ENCODE measurements at regions not wholly inside any gene's neighbourhood (a gene's known extent, or its start where the extent isn't known, plus 50 kb on each side); places are given as distances from the start of the nearest gene placed in this dataset.

- Mint-ChIP-seq H3K4me3 (ENCODE audit: unreplicated experiment) (no peak overlapping the region), H3K4me1 (ENCODE audit: low read depth, unreplicated experiment) (peaks cover 5% of the 10 kb centered on the region), H3K9me3 (ENCODE audit: unreplicated experiment) (peaks cover 7% of the 10 kb centered on the region), H3K36me3 (ENCODE audit: low read depth, unreplicated experiment) (peaks cover 1% of the 10 kb centered on the region), H3K27ac (ENCODE audit: unreplicated experiment) (no peak overlapping the region), H3K27me3 (ENCODE audit: low read depth, unreplicated experiment) (peaks cover 4% of the 10 kb centered on the region)
- no peak for TF ChIP-seq EZH2 (IDR thresholded peaks at IDR 0.05; ENCODE audit: insufficient read depth, low read length)
- TF ChIP-seq, protein P1, sequence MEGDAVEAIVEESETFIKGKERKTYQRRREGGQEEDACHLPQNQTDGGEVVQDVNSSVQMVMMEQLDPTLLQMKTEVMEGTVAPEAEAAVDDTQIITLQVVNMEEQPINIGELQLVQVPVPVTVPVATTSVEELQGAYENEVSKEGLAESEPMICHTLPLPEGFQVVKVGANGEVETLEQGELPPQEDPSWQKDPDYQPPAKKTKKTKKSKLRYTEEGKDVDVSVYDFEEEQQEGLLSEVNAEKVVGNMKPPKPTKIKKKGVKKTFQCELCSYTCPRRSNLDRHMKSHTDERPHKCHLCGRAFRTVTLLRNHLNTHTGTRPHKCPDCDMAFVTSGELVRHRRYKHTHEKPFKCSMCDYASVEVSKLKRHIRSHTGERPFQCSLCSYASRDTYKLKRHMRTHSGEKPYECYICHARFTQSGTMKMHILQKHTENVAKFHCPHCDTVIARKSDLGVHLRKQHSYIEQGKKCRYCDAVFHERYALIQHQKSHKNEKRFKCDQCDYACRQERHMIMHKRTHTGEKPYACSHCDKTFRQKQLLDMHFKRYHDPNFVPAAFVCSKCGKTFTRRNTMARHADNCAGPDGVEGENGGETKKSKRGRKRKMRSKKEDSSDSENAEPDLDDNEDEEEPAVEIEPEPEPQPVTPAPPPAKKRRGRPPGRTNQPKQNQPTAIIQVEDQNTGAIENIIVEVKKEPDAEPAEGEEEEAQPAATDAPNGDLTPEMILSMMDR (IDR thresholded peaks at IDR 0.05; ENCODE audit: insufficient read depth, low read depth, low read length): no peak
- FAIRE-seq (no peak), DNase-seq (ENCODE audit: low read depth) (no peak)
- Histone ChIP-seq H3K27me3 (ENCODE audit: insufficient read depth, low read length) (no peaks in the 10 kb centered on the region), H4K20me1 (ENCODE audit: insufficient read depth, low read length) (no peaks in the 10 kb centered on the region), H3K4me1 (ENCODE audit: insufficient read depth, low read length) (peaks cover 9% of the 10 kb centered on the region), H2AFZ (ENCODE audit: low read depth, low read length) (no peak overlapping the region), H3K79me2 (ENCODE audit: insufficient read depth, low read length) (no peaks in the 10 kb centered on the region), H3K36me3 (ENCODE audit: insufficient read depth, low read length) (no peaks in the 10 kb centered on the region), H3K9ac (ENCODE audit: low read length) (no peak overlapping the region), H3K9me3 (ENCODE audit: insufficient read depth, low read depth, low read length) (no peaks in the 10 kb centered on the region), H3K4me2 (ENCODE audit: low read length) (no peak overlapping the region), H3K4me3 (ENCODE audit: insufficient read depth, low read depth, low read length) (no peak overlapping the region), H3K27ac (ENCODE audit: low read depth, low read length) (no peak overlapping the region)
These were observed 103.8 kb upstream of the LYZL1 start for GRCh38 chr10:29185050-29185449.

DNA sequence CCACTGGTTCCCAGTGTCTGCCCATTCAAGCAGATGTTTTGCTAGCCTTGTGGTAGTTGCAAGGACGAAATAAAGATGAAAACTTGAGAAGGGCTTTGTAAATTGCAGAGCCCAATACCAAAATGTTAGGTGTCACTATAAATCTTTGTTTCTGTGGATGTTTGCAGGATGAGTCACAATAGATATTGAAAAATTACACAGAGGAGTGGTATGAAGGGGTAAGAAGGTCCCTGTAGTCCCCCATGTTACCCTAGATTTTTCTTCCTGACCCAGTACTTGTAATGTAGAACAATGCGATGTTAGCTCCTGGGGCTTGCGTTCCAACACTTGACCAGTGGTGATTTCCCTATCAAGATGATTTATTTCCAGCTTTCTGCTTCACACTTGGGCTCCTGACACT, 102.6 kb upstream of the LYZL1 start:
- DNase-seq (ENCODE audit: low read depth) (peak; percentile 51), FAIRE-seq (no peak)
- H3K27me3 Mint-ChIP-seq (ENCODE audit: low read depth, unreplicated experiment): peaks cover 2% of the 10 kb centered on the region
- TF ChIP-seq, protein P1 (IDR thresholded peaks at IDR 0.05; ENCODE audit: insufficient read depth, low read depth, low read length): no peak
- no peak for TF ChIP-seq EZH2 (IDR thresholded peaks at IDR 0.05; ENCODE audit: insufficient read depth, low read length)
- Histone ChIP-seq H2AFZ (ENCODE audit: low read depth, low read length) (no peak overlapping the region), H3K4me3 (ENCODE audit: insufficient read depth, low read depth, low read length) (no peak overlapping the region), H3K9me3 (ENCODE audit: insufficient read depth, low read depth, low read length) (no peaks in the 10 kb centered on the region), H3K4me1 (ENCODE audit: insufficient read depth, low read length) (peaks cover 9% of the 10 kb centered on the region), H3K9ac (ENCODE audit: low read length) (no peak overlapping the region), H4K20me1 (ENCODE audit: insufficient read depth, low read length) (no peaks in the 10 kb centered on the region), H3K36me3 (ENCODE audit: insufficient read depth, low read length) (no peaks in the 10 kb centered on the region), H3K4me2 (ENCODE audit: low read length) (peak overlapping the region; percentile 16), H3K27me3 (ENCODE audit: insufficient read depth, low read length) (no peaks in the 10 kb centered on the region), H3K27ac (ENCODE audit: low read depth, low read length) (no peak overlapping the region), H3K79me2 (ENCODE audit: insufficient read depth, low read length) (no peaks in the 10 kb centered on the region)
- H3K4me3 Mint-ChIP-seq (ENCODE audit: unreplicated experiment): no peak overlapping the region
- peaks cover 1% of the 10 kb centered on the region for H3K36me3 Mint-ChIP-seq (ENCODE audit: low read depth, unreplicated experiment)
- peaks cover 7% of the 10 kb centered on the region for H3K9me3 Mint-ChIP-seq (ENCODE audit: unreplicated experiment)
- H3K4me1 Mint-ChIP-seq (ENCODE audit: low read depth, unreplicated experiment): peaks cover 5% of the 10 kb centered on the region
- H3K27ac Mint-ChIP-seq (ENCODE audit: unreplicated experiment): peak overlapping the region; percentile 58

DNA sequence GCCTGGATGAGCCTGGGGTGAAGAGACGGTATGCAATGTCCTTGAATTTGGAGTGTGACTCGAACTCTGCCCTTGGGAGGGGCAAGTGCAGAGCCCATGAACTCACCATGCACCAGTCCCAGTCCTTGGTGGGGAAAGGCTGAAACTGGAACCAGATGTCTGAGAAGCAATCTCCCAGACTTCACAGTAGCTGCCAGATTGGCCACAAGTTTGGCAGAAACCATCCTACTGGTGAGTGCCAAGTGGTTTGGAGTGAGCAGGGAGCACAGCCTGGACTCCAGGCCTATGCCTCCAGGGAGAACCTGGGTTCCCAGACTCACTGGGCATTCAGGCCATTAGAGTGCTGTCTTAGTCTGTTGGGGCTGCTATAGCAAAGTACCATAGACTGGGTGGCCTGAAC, 99.6 kb upstream of the LYZL1 start:
- DNase-seq (ENCODE audit: low read depth) (peak; percentile 62), FAIRE-seq (no peak)
- H4K20me1 ChIP-seq (ENCODE audit: insufficient read depth, low read length): no peaks in the 10 kb centered on the region
- no peak for TF ChIP-seq EZH2 (IDR thresholded peaks at IDR 0.05; ENCODE audit: insufficient read depth, low read length)
- TF ChIP-seq, protein P1 (IDR thresholded peaks at IDR 0.05; ENCODE audit: insufficient read depth, low read depth, low read length): no peak
- no peaks in the 10 kb centered on the region for H3K79me2 ChIP-seq (ENCODE audit: insufficient read depth, low read length)
- no peak overlapping the region for H3K9ac ChIP-seq (ENCODE audit: low read length)
- Mint-ChIP-seq H3K9me3 (ENCODE audit: unreplicated experiment) (peaks cover 9% of the 10 kb centered on the region), H3K27ac (ENCODE audit: unreplicated experiment) (no peak overlapping the region), H3K27me3 (ENCODE audit: low read depth, unreplicated experiment) (peaks cover 2% of the 10 kb centered on the region), H3K4me3 (ENCODE audit: unreplicated experiment) (no peak overlapping the region), H3K36me3 (ENCODE audit: low read depth, unreplicated experiment) (no peaks in the 10 kb centered on the region), H3K4me1 (ENCODE audit: low read depth, unreplicated experiment) (peaks cover 6% of the 10 kb centered on the region)
- H3K4me2 ChIP-seq (ENCODE audit: low read length): no peak overlapping the region
- no peaks in the 10 kb centered on the region for H3K9me3 ChIP-seq (ENCODE audit: insufficient read depth, low read depth, low read length)
- H3K4me3 ChIP-seq (ENCODE audit: insufficient read depth, low read depth, low read length): no peak overlapping the region
- no peak overlapping the region for H2AFZ ChIP-seq (ENCODE audit: low read depth, low read length)
- H3K4me1 ChIP-seq (ENCODE audit: insufficient read depth, low read length): peaks cover 9% of the 10 kb centered on the region
- no peaks in the 10 kb centered on the region for H3K36me3 ChIP-seq (ENCODE audit: insufficient read depth, low read length)
- H3K27ac ChIP-seq (ENCODE audit: low read depth, low read length): no peak overlapping the region
- H3K27me3 ChIP-seq (ENCODE audit: insufficient read depth, low read length): no peaks in the 10 kb centered on the region
